HepG2 (cell line): ENCODE measurements at regions not wholly inside any gene's neighbourhood (a gene's known extent, or its start where the extent isn't known, plus 50 kb on each side); places are given as distances from the start of the nearest gene placed in this dataset.

Experiments used
- ATAC-seq: fragments of 200-7000 bp; cut with Tn5 transposase; 3 replicates; pipeline ENCODE4 v1.9.1; 2020; ENCODE audit warnings: mild to moderate bottlenecking, moderate library complexity
- BruUV-seq: library from RNA; stranded (reverse); fragments of 400-500 nt; replicated peaks from 2 replicates; lab custom pipeline; 2021; lab: Mats Ljungman, UMichigan
- CTCF ChIA-PET: fragments of 300-600 bp; formaldehyde crosslinking; extraction: SDS; loops from one replicate; lab custom pipeline; 2021; ENCODE audit warnings: low total read pairs, inconsistent platforms, low intra/inter-chr PET ratio; lab: Yijun Ruan, JAX
- POLR2A ChIA-PET: fragments of 350-600 bp; sonication (Branson Sonifier 250); formaldehyde crosslinking; loops from one replicate; lab custom pipeline; 2020; ENCODE audit warnings: antibody characterized with exemption, inconsistent platforms; lab: Yijun Ruan, JAX
- DNase-seq: peaks from one replicate; pipeline ENCODE4 v3.0.0-alpha.2; 2015; ENCODE audit warnings: low spot score
- FAIRE-seq: peaks from 3 replicates; lab custom pipeline; 2011; peaks lifted over from hg19 to GRCh38; lab: Jason Lieb, UNC
- H2AFZ ChIP-seq: one replicate; pipeline ENCODE4 v1.6.1; 2011; ENCODE audit warnings: low read length, inconsistent platforms
- H3K27ac ChIP-seq: fragments of 300-600 bp; 3 replicates; pipeline ENCODE4 v1.8.0; 2011; ENCODE audit warnings: mixed run types, mild to moderate bottlenecking, mixed read lengths, low read length, inconsistent platforms; ENCODE audit not compliant: insufficient read depth; ENCODE audit errors: extremely low read length
- H3K27me3 ChIP-seq, 2 experiments: fragments of 200-600 bp in 1 of 2; 2 replicates in 1 of 2; 3 replicates in 1 of 2; pipeline versions ENCODE4 v1.6.0 to v1.8.0; 2011; ENCODE audit warnings: low read length in 2 of 2, mild to moderate bottlenecking in 2 of 2, moderate library complexity in 2 of 2, inconsistent platforms in 1 of 2; ENCODE audit not compliant: insufficient read depth in 2 of 2, control insufficient read depth in 1 of 2
- H3K36me3 ChIP-seq, 2 experiments: fragments of 200-600 bp in 1 of 2; replicated peaks in 1 of 2; 2 replicates in 1 of 2; 3 replicates in 1 of 2; pipeline versions ENCODE4 v1.5.1 to v1.8.0; 2011; ENCODE audit warnings: low read length in 2 of 2, inconsistent platforms in 1 of 2; ENCODE audit not compliant: insufficient read depth in 2 of 2, control insufficient read depth in 1 of 2
- H3K4me1 ChIP-seq: 2 replicates; pipeline ENCODE4 v1.5.1; 2012; ENCODE audit warnings: low read length, inconsistent platforms; ENCODE audit not compliant: insufficient read depth
- H3K4me2 ChIP-seq: 2 replicates; pipeline ENCODE4 v1.6.0; 2011; ENCODE audit warnings: low read depth, low read length, inconsistent platforms
- H3K4me3 ChIP-seq, 3 experiments: fragments of 200-600 bp in 1 of 3; sonication (generic), shearing (Covaris generic) in 1 of 3; replicated peaks in 1 of 3; 2 replicates each; pipeline ENCODE4 v1.5.1; 2011 to 2016; ENCODE audit warnings: low read length in 3 of 3, inconsistent platforms in 2 of 3, low read depth in 2 of 3, mild to moderate bottlenecking in 2 of 3, control low read depth in 1 of 3, mixed read lengths in 1 of 3; ENCODE audit not compliant: insufficient read depth in 1 of 3
- H3K79me2 ChIP-seq: one replicate; pipeline ENCODE4 v1.6.1; 2011; ENCODE audit warnings: low read length, inconsistent platforms; ENCODE audit not compliant: insufficient read depth
- H3K9ac ChIP-seq: 2 replicates; pipeline ENCODE4 v1.6.0; 2011; ENCODE audit warnings: mild to moderate bottlenecking, low read depth, low read length, inconsistent platforms; ENCODE audit not compliant: insufficient read depth
- H3K9me3 ChIP-seq: 2 replicates; pipeline ENCODE4 v1.5.1; 2012; ENCODE audit warnings: mild to moderate bottlenecking, low read length
- H4K20me1 ChIP-seq: 2 replicates; pipeline ENCODE4 v1.6.0; 2011; ENCODE audit warnings: inconsistent platforms, mild to moderate bottlenecking, low read length, moderate library complexity; ENCODE audit not compliant: insufficient read depth
- ATF7-NPFF ChIP-seq: sonication (generic); formaldehyde crosslinking; IDR thresholded peaks from 2 replicates; pipeline ENCODE4 v1.8.1; 2023; ENCODE audit warnings: mild to moderate bottlenecking, low read depth, missing genetic modification reagents, moderate library complexity
- FOXO1 ChIP-seq: sonication (generic); formaldehyde crosslinking; IDR thresholded peaks from 2 replicates; pipeline ENCODE4 v1.4.0; 2020; ENCODE audit warnings: missing genetic modification reagents
- NCOA1 ChIP-seq: sonication (generic); formaldehyde crosslinking; IDR thresholded peaks from 2 replicates; pipeline ENCODE4 v1.9.0; 2021; ENCODE audit warnings: missing genetic modification reagents
- PAF1 ChIP-seq: IDR thresholded peaks from 2 replicates; pipeline ENCODE4 v1.6.1; 2016; ENCODE audit warnings: missing genetic modification reagents, missing compliant biosample characterization
- RAD51 ChIP-seq: fragments of 450-650 bp; IDR thresholded peaks from 2 replicates; pipeline ENCODE4 v1.6.1; 2016; ENCODE audit warnings: borderline replicate concordance
- ZBTB40 ChIP-seq, 2 experiments: fragments of 450-650 bp in 1 of 2; sonication (generic) in 1 of 2; formaldehyde crosslinking in 1 of 2; IDR thresholded peaks; 2 replicates each; pipeline versions ENCODE4 v1.6.1 to v1.8.0; 2016 to 2022; ENCODE audit warnings: antibody characterized with exemption in 1 of 2, mild to moderate bottlenecking in 1 of 2, missing genetic modification reagents in 1 of 2
- ZFP91 ChIP-seq: sonication (generic); formaldehyde crosslinking; IDR thresholded peaks from 2 replicates; pipeline ENCODE4 v1.9.0; 2022; ENCODE audit warnings: missing genetic modification reagents, mild to moderate bottlenecking, borderline replicate concordance
- ZFX ChIP-seq: sonication (generic); formaldehyde crosslinking; IDR thresholded peaks from 2 replicates; pipeline ENCODE4 v1.4.0; 2020; ENCODE audit warnings: mild to moderate bottlenecking, low read depth, missing genetic modification reagents, moderate library complexity
- ZNF160 ChIP-seq: sonication (generic); formaldehyde crosslinking; IDR thresholded peaks from 2 replicates; pipeline ENCODE4 v1.8.0; 2022; ENCODE audit warnings: mild to moderate bottlenecking, inconsistent platforms, missing genetic modification reagents
- ZNF639 ChIP-seq: conservative IDR thresholded peaks from 2 replicates; pipeline ENCODE4 v1.6.1; 2018; ENCODE audit warnings: missing genetic modification reagents
- WGBS: methylation state at CpG from one replicate; pipeline ENCODE4 v1.1.6; 2017; ENCODE audit warnings: low lambda C conversion rate; 5-methylcytosine and 5-hydroxymethylcytosine counted together
- in situ Hi-C: cut with HindIII; loops from 2 replicates; pipeline ENCODE4 v1.10.0; 2017; ENCODE audit warnings: low pct_unique_long_range_greater_than_20kb; ENCODE audit not compliant: extremely low pct_ligation_motif_present
- intact Hi-C: fragments of 100-400 bp; cut with micrococcal nuclease; formaldehyde crosslinking; loops from one replicate; pipeline ENCODE4 v1.10.0; 2022; ENCODE audit not compliant: unreplicated experiment

- TF ChIP-seq ZBTB40 (IDR thresholded peaks at IDR 0.05) (no peak), ZBTB40 (CRISPR knock-in tag; IDR thresholded peaks at IDR 0.05) (no peak), FOXO1 (CRISPR knock-in tag) (no peak), PAF1 (CRISPR knock-in tag) (no peak)
- TF ChIP-seq, all 625 proteins: peak for 0
Measured at GRCh38 chr7:52863652-52864051, 171.8 kb upstream of the POM121L12 start (continued).

GRCh38 chr7:52862321-52862720 lies 173.1 kb upstream of the POM121L12 start:
- H3K9ac ChIP-seq = no peak overlapping the region
- no peak for TF ChIP-seq RAD51
- no peak for TF ChIP-seq ZFP91 (CRISPR knock-in tag)
- TF ChIP-seq ZNF639 (CRISPR knock-in tag) = no peak
- TF ChIP-seq ZFX = no peak
- no peak for TF ChIP-seq ZNF160 (CRISPR knock-in tag)
- no peak for TF ChIP-seq ATF7-NPFF (CRISPR knock-in tag)
- TF ChIP-seq NCOA1 = no peak
- TF ChIP-seq, all 625 proteins: peak for 0
- BruUV-seq = no TSS peak
- Histone ChIP-seq H3K27me3 (no peaks in the 10 kb centered on the region), H3K4me2 (no peak overlapping the region), H3K9me3 (peaks cover 67% of the 10 kb centered on the region), H2AFZ (no peak overlapping the region), H3K36me3 (no peaks in the 10 kb centered on the region), H3K79me2 (no peaks in the 10 kb centered on the region), H4K20me1 (no peaks in the 10 kb centered on the region), H3K27ac (no peak overlapping the region), H3K4me1 (no peaks in the 10 kb centered on the region), H3K4me3 (no peak overlapping the region)
- DNase-seq = no peak
- CTCF ChIA-PET = no interaction called here
- 63% methylated on average over 3 of the region's 3 CpGs for WGBS
- intact Hi-C loops (no loop called here), in situ Hi-C loops (no loop called here)
- no peak for ATAC-seq
- FAIRE-seq = no peak
- POLR2A ChIA-PET = no interaction called here
